LNCaP clone FGC (cell line): ENCODE measurements at regions not wholly inside any gene's neighbourhood (a gene's known extent, or its start where the extent isn't known, plus 50 kb on each side); places are given as distances from the start of the nearest gene placed in this dataset.

Experiments used
- DNase-seq: peaks from one replicate; pipeline ENCODE4 v3.0.0-alpha.2; 2011; ENCODE audit warnings: low read depth
- H3K4me3 ChIP-seq: 2 replicates; pipeline ENCODE4 v1.5.1; 2011; ENCODE audit warnings: mild to moderate bottlenecking, low read depth, low read length, control low read depth
- TF ChIP-seq, protein P1 (sequence below): IDR thresholded peaks from 2 replicates; pipeline ENCODE4 v1.5.1; 2012; ENCODE audit warnings: mild to moderate bottlenecking; ENCODE audit not compliant: control insufficient read depth, insufficient read depth; ENCODE audit errors: extremely low read depth

DNA sequence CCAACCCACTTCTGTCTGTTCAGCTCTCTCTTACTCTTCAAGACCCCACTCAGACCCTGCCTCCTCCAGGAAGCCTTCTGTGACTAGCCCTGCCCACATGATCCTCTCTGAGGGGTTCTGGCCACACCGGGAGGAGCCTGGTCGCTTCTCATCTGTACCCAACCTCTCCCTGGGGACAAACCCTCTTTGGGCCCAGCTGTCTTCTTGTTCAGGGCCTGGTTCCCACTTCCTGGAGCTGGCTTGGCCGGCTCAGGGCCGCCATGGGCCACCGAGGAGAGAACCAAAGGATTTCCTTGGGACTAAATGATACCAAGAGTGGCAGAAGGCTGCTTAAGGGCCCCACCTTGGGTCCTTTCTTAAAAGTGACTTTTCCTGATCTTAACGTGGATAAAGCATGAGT, 124.7 kb upstream of the ZBTB40 start:
- H3K4me3 ChIP-seq = no peak overlapping the region
- TF ChIP-seq, protein P1, sequence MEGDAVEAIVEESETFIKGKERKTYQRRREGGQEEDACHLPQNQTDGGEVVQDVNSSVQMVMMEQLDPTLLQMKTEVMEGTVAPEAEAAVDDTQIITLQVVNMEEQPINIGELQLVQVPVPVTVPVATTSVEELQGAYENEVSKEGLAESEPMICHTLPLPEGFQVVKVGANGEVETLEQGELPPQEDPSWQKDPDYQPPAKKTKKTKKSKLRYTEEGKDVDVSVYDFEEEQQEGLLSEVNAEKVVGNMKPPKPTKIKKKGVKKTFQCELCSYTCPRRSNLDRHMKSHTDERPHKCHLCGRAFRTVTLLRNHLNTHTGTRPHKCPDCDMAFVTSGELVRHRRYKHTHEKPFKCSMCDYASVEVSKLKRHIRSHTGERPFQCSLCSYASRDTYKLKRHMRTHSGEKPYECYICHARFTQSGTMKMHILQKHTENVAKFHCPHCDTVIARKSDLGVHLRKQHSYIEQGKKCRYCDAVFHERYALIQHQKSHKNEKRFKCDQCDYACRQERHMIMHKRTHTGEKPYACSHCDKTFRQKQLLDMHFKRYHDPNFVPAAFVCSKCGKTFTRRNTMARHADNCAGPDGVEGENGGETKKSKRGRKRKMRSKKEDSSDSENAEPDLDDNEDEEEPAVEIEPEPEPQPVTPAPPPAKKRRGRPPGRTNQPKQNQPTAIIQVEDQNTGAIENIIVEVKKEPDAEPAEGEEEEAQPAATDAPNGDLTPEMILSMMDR = no peak
- DNase-seq = no peak

DNA sequence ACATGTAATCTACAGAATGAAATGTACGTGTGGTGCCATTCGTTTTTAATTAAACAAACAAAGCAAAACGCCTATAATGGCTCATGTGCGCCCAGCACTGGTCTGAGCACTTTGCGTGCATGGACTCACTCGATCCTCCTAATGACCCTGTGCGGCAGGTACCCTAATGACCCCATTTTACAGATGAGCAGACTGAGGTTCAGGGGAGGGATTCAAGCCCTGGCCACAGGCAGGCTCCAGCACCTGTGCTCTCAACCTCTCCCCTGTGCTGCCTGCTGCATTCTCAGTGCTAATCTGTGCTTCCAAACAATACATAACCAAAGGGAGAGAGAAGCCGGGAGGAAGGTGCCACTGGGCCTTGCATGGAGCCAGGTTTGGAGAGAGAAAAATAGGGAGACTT, 124.2 kb upstream of the ZBTB40 start:
- TF ChIP-seq, protein P1 = no peak
- DNase-seq = no peak

DNA sequence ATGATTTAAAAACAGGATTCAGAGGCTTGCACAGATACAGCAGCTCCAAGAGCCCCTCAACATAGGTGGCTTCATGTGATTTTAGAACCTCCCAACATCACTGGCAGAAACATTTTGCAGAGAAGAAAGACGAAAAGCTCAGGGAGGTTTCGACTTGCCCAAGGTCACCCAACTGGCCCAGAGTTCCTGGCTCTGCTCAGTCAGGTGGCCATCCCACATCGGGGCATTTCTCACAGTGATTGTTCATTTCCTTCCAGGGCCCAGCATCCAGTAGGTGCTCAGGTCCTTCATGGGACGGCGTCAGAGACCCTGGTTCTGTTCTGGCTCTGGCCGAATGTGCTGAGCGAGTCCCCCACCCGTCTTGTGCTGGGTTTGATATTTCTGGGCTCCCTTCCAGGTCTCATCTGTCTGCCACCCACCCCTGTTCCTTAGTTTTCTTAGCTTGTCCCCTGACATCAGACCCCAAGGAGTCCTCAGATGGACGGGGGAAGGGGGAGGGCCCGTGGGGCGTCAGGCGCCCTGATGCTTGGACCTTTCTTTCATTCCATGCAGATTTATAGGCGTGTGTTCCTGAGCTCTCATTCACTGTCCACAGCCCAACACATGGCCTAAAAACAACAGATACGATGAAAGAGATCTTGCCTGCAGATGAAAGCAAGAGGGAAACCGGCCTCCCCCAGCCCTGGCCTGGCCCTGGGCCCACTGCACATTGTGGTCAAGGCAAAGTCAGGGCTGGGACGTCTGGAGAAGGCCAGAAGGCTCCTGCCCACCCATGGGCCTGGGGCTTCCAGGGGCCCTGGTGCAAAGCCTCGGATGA, 123.1 kb upstream of the ZBTB40 start:
- TF ChIP-seq, protein P1 = no peak
- no peak for DNase-seq
- no peak overlapping the region for H3K4me3 ChIP-seq

More for the DNA sequence above, 124.2 kb upstream of the ZBTB40 start:
- H3K4me3 ChIP-seq = no peak overlapping the region

DNA sequence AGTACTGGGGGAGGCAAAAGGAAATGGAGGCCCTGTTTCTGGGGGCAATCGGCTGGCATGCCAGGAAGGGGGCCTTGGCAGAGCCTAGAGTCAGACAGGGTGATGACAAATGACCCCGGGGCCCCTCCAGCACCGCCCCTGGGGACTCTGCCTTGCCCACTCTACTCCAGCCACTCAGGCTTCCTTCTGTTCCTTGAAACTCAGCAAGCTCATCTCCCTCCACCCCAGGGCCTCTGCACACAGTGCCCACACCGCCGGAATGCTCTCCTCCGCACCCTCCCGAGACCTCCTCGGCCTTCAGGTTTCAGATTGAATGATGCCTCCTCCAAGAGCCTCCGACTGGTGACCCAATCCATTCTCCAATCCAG, 122.5 kb upstream of the ZBTB40 start:
- TF ChIP-seq, protein P1 = no peak
- no peak overlapping the region for H3K4me3 ChIP-seq
- no peak for DNase-seq

DNA sequence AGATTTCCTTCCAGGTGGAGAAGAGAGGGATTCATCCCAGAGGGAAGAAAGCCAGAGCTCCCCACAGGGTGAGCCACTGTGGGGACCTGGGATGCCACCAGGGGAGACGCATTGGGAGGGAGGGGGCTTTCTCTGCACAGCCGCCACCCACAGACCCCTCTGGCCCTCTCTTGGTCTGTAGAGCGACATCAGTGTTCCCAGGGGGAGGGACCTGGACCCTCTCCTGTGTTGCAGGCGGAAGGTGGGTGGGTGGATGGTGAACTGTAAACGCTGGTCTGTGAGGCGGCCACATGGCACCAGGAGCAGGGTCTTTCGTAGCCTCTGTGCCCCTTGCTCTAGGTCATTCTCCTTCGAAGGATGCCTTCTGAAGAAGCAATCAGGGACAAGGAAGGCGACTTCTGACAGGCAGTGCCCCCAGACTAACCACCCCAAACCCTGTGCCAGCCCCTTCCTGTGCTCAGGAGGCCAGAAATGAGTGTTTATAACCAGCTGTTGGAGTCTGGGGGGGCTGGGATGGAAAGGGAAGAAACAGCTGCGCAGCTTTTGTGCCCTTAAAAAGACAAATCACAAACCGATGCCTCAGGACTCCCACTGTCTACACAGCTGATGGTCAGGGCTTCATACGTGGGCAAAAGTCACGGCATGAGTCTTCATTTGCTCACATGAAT, 121.4 kb upstream of the ZBTB40 start:
- TF ChIP-seq, protein P1 = no peak
- no peak overlapping the region for H3K4me3 ChIP-seq
- DNase-seq = no peak

DNA sequence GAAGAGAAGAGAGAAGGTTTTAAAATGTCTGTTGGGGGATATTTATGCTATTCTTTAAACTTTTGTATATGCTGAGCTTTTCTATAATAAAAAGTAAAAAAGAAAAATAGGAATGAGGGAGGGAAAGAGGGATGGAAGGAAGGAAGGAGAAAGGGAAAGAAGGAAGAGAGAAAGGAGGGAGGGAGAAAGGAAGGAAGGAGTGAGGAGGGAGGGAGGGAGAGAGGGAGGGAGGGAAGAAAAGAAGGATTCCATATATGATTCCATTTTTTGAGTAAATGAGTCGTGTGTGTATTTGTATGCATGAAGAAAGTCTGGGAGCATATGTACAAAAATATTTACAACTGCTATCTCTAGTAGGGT, 120.9 kb upstream of the ZBTB40 start:
- no peak for DNase-seq
- H3K4me3 ChIP-seq = no peak overlapping the region
- TF ChIP-seq, protein P1 = no peak
